Activated naive CD8-positive, alpha-beta T cell treated with anti-CD3 and anti-CD28 coated beads, Interleukin-2, amount 10 ng/mL, durations not matched to agents 7 days and 5 days (primary cell): ENCODE measurements at regions not wholly inside any gene's neighbourhood (a gene's known extent, or its start where the extent isn't known, plus 50 kb on each side); places are given as distances from the start of the nearest gene placed in this dataset.

ENCODE experiments used
- ATAC-seq: fragments of 150-1000 bp; cut with Tn5 transposase; one replicate; pipeline ENCODE4 v1.10.0; 2021; ENCODE audit warnings: low read depth, moderate library complexity
- POLR2A ChIA-PET: fragments of 350-600 bp; sonication (Branson Sonifier 250); formaldehyde crosslinking; loops from one replicate; lab custom pipeline; 2021; ENCODE audit warnings: antibody characterized with exemption; lab: Charles Lee
- DNase-seq: peaks from one replicate; pipeline ENCODE4 v3.0.0; 2021
- H3K27ac Mint-ChIP-seq: one replicate; pipeline ENCODE4 v1.8.0; 2022; ENCODE audit warnings: mild to moderate bottlenecking, mixed read lengths
- H3K27me3 Mint-ChIP-seq: one replicate; pipeline ENCODE4 v1.8.0; 2022; ENCODE audit warnings: mild to moderate bottlenecking, moderate library complexity, mixed read lengths
- H3K36me3 Mint-ChIP-seq: one replicate; pipeline ENCODE4 v1.8.0; 2021; ENCODE audit warnings: mild to moderate bottlenecking, mixed read lengths
- H3K4me1 Mint-ChIP-seq: one replicate; pipeline ENCODE4 v1.8.0; 2021; ENCODE audit warnings: mixed read lengths
- H3K4me3 Mint-ChIP-seq: one replicate; pipeline ENCODE4 v1.8.0; 2022; ENCODE audit warnings: mild to moderate bottlenecking, moderate library complexity, mixed read lengths
- H3K9me3 Mint-ChIP-seq: one replicate; pipeline ENCODE4 v1.8.0; 2021; ENCODE audit warnings: mixed read lengths

GRCh38 chr3:39000008-39000450 lies 51.7 kb downstream of the SCN11A start:
- H3K27ac Mint-ChIP-seq = no peak overlapping the region
- H3K27me3 Mint-ChIP-seq = peaks cover 10% of the 10 kb centered on the region
- POLR2A ChIA-PET = no interaction called here
- H3K4me3 Mint-ChIP-seq = no peak overlapping the region
- no peaks in the 10 kb centered on the region for H3K36me3 Mint-ChIP-seq
- DNase-seq (no peak), ATAC-seq (peak; percentile 78)
- no peaks in the 10 kb centered on the region for H3K4me1 Mint-ChIP-seq
- H3K9me3 Mint-ChIP-seq = no peaks in the 10 kb centered on the region

DNA sequence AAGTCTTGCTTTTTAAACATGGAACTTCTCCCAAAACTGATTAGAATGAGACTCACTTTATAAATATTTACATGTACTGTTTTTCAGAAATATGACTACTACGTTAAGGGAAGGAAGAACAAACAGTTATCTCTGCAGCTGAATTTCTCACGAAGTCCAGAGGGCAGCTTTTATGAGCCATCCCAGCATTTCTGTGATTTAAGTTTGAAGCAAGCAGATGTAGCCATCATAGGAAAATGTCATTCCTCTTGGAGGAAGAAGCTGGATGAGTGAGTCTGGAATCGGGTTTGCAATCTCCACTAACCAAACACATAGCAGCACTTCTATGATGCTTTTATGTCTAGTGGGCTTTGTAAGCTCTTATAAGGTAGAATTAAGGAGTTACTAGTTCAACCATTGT lies 53.7 kb downstream of the SCN11A start:
- Mint-ChIP-seq H3K36me3 (no peaks in the 10 kb centered on the region), H3K9me3 (no peaks in the 10 kb centered on the region), H3K27ac (no peak overlapping the region), H3K27me3 (peaks cover 9% of the 10 kb centered on the region), H3K4me3 (no peak overlapping the region), H3K4me1 (no peaks in the 10 kb centered on the region)
- ATAC-seq (no peak), DNase-seq (no peak)
- POLR2A ChIA-PET = no interaction called here

DNA sequence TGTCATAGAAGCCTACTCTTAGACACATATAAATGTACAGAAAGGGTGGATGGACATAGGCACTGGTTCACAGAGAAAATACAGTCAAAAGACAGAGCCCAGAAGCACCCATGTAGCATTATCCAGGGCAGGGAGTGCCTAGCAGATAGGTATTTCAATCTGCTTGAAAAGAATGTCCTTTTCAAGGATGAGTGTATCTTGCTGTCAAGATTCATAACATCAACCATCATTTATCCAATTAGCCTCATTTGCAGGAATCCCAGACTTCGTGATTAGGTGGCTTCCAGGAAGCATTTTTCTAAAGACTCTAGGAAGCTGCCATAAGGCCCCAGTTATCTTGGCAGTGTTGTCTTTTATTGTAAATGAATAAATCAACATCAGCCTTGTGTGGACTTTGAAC lies 55.6 kb downstream of the SCN11A start:
- Mint-ChIP-seq H3K9me3 (no peaks in the 10 kb centered on the region), H3K36me3 (no peaks in the 10 kb centered on the region), H3K27me3 (peaks cover 10% of the 10 kb centered on the region), H3K27ac (no peak overlapping the region), H3K4me1 (no peaks in the 10 kb centered on the region), H3K4me3 (no peak overlapping the region)
- ATAC-seq = no peak
- POLR2A ChIA-PET = no interaction called here
- no peak for DNase-seq

- POLR2A ChIA-PET = no interaction called here
- Mint-ChIP-seq H3K4me1 (no peaks in the 10 kb centered on the region), H3K4me3 (no peak overlapping the region), H3K27me3 (peaks cover 11% of the 10 kb centered on the region), H3K27ac (no peak overlapping the region), H3K9me3 (no peaks in the 10 kb centered on the region), H3K36me3 (no peaks in the 10 kb centered on the region)
- no peak for ATAC-seq
- DNase-seq = no peak
These were observed 57.5 kb downstream of the SCN11A start for GRCh38 chr3:38994251-38994650.

DNA sequence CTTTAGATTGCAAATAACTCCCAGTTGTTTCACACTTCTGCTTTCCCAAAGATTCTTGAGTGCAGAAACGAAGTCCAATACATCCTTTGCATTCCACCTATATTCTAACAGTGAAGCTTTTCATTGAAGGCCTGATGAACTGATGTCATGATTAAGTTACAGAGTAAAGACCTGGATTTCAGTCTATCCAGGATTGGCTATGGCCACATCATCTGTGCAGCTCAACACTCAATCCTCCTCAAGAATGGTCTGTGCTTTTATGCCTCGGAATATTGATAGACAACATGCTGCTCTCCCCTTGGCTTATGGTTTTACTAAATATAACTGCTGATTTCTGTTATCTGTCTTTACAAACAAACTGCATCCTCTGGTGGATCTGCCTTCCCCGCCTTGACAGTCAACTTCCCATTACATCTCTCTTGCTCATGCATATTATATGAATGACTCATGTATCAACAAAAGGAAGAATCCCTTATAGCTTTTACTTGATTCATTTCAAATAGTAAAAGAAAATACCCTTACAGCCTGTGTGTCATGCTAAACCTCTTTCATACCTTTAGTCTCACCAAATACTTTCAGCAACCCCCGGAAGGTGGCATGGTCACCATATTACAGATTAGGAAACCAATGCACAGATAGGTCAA lies 59.5 kb downstream of the SCN11A start:
- ATAC-seq = no peak
- H3K27me3 Mint-ChIP-seq = peaks cover 13% of the 10 kb centered on the region
- no peaks in the 10 kb centered on the region for H3K36me3 Mint-ChIP-seq
- no peaks in the 10 kb centered on the region for H3K9me3 Mint-ChIP-seq
- POLR2A ChIA-PET = no interaction called here
- no peak overlapping the region for H3K4me3 Mint-ChIP-seq
- DNase-seq = no peak
- no peaks in the 10 kb centered on the region for H3K4me1 Mint-ChIP-seq
- H3K27ac Mint-ChIP-seq = no peak overlapping the region

DNA sequence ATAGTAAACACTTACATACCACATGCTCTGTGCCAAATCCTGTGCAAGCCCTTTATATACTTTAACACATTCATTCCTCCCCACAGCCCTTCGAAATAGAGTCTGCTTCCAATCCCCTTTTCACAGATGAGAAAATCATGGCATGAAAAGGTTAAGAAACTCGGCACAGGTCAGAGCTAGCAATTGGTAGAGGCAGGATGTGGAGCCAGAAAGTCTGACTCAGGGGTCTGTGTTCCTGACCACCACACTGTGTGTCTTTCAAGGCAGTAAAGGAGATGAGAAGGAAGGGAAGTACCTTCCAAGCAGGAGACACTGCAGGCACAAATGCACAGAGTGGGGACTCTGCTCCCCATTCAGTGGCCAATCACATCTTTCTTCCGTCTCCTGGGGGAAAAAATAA lies 61.1 kb downstream of the SCN11A start:
- Mint-ChIP-seq H3K4me1 (no peaks in the 10 kb centered on the region), H3K27me3 (peaks cover 9% of the 10 kb centered on the region), H3K36me3 (no peaks in the 10 kb centered on the region), H3K9me3 (no peaks in the 10 kb centered on the region), H3K27ac (no peak overlapping the region), H3K4me3 (no peak overlapping the region)
- ATAC-seq = no peak
- POLR2A ChIA-PET = no interaction called here
- no peak for DNase-seq

- no peaks in the 10 kb centered on the region for H3K36me3 Mint-ChIP-seq
- POLR2A ChIA-PET = no interaction called here
- H3K27ac Mint-ChIP-seq = no peak overlapping the region
- H3K9me3 Mint-ChIP-seq = no peaks in the 10 kb centered on the region
- H3K4me3 Mint-ChIP-seq = no peak overlapping the region
- peaks cover 7% of the 10 kb centered on the region for H3K27me3 Mint-ChIP-seq
- DNase-seq (no peak), ATAC-seq (no peak)
- no peaks in the 10 kb centered on the region for H3K4me1 Mint-ChIP-seq
These were observed 61.7 kb downstream of the SCN11A start for GRCh38 chr3:38989917-38990510.

DNA sequence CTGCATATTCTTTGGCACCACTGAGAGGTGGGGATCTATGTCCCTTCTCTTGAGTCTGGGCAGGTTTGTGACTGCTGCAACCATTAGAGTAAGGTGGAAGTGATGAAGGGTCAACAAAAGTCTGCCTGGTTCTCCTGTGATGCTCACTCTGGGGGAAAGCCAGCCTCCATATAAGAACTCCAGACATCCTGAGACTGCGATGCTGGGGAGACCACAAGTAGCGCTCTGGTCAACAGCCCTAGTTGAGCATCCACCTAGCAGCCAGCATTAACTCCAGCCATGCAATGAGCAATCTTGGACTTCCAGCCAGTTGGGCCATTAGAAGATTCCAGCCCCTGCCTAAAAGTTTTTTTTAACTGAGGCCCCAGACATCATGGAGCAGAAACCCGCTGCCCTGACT lies 62.8 kb downstream of the SCN11A start:
- POLR2A ChIA-PET = no interaction called here
- no peak overlapping the region for H3K4me3 Mint-ChIP-seq
- peaks cover 10% of the 10 kb centered on the region for H3K27me3 Mint-ChIP-seq
- no peak for ATAC-seq
- no peak overlapping the region for H3K27ac Mint-ChIP-seq
- no peaks in the 10 kb centered on the region for H3K9me3 Mint-ChIP-seq
- no peaks in the 10 kb centered on the region for H3K4me1 Mint-ChIP-seq
- H3K36me3 Mint-ChIP-seq = no peaks in the 10 kb centered on the region
- no peak for DNase-seq

- DNase-seq (no peak), ATAC-seq (no peak)
- POLR2A ChIA-PET = no interaction called here
- Mint-ChIP-seq H3K27ac (no peak overlapping the region), H3K4me3 (no peak overlapping the region), H3K36me3 (no peaks in the 10 kb centered on the region), H3K27me3 (peaks cover 11% of the 10 kb centered on the region), H3K4me1 (no peaks in the 10 kb centered on the region), H3K9me3 (no peaks in the 10 kb centered on the region)
These were observed 64.3 kb downstream of the SCN11A start for GRCh38 chr3:38987456-38987855.

DNA sequence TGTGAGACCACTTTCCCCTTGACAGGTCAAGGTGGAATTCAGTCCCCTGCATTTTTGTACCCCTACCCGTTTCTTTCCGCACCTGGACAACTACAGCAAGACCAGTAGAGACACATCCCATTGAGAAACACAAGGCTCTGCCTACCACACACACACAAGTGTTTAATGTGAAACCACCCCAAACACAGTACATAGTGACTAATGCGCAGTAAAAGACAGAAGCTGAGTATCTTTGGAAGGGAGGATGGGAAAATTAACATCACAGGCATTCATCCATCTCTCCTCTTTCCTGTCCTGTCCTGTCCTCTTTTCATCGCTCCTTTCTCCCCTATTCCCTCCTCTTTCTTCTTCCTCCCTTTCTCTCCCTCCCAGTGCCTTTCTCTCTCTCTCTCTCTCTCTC lies 64.8 kb downstream of the SCN11A start:
- ATAC-seq = no peak
- Mint-ChIP-seq H3K27ac (no peak overlapping the region), H3K27me3 (peaks cover 11% of the 10 kb centered on the region), H3K9me3 (no peaks in the 10 kb centered on the region), H3K36me3 (no peaks in the 10 kb centered on the region), H3K4me3 (no peak overlapping the region), H3K4me1 (no peaks in the 10 kb centered on the region)
- no peak for DNase-seq
- POLR2A ChIA-PET = no interaction called here

DNA sequence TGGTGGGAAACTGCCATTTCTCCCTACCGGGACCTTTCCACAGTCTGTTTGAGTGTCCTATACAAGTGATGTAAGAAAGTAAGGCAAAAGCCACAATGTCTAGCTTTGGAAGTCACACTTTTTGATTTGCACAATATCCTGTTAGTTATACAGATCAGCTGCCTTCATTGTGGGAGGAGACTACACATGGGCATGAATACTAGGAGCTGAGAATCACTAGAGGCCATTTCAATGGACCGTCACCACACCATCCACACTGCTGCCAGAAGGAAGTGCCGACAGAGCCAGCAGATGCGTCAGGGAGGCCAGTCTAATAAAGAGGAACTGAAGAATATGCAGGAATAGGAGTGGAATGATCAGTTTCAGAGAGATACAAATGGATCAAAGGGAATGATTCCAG lies 65.8 kb downstream of the SCN11A start:
- Mint-ChIP-seq H3K4me1 (no peaks in the 10 kb centered on the region), H3K27me3 (peaks cover 10% of the 10 kb centered on the region), H3K27ac (no peak overlapping the region), H3K9me3 (no peaks in the 10 kb centered on the region), H3K4me3 (no peak overlapping the region), H3K36me3 (no peaks in the 10 kb centered on the region)
- no peak for ATAC-seq
- no peak for DNase-seq
- POLR2A ChIA-PET = no interaction called here

DNA sequence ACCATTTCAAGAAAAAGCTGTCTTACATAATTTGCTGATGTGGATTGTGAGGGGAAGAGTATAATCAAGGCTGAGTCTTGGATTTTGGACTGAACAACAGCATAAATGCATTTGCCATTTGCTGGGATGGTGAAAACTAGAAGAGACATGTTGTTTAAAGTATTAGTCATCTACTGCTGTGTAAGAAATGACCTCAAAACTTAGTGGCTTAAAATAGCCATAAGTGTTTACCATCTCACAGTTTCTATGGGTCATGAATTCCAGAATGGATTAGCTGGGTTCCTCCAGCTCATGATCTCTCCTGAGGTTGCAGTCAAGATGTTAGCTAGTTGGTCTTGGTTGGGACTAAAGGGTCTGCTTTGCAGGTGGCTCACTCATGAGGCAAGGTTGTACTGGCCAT lies 66.2 kb downstream of the SCN11A start:
- POLR2A ChIA-PET = no interaction called here
- DNase-seq = no peak
- Mint-ChIP-seq H3K4me1 (no peaks in the 10 kb centered on the region), H3K36me3 (no peaks in the 10 kb centered on the region), H3K9me3 (no peaks in the 10 kb centered on the region), H3K27ac (no peak overlapping the region), H3K4me3 (no peak overlapping the region), H3K27me3 (peaks cover 10% of the 10 kb centered on the region)
- ATAC-seq = no peak

GRCh38 chr3:38984731-38985130 lies 67.0 kb downstream of the SCN11A start:
- H3K36me3 Mint-ChIP-seq = no peaks in the 10 kb centered on the region
- H3K27me3 Mint-ChIP-seq = peaks cover 10% of the 10 kb centered on the region
- DNase-seq (no peak), ATAC-seq (no peak)
- no peaks in the 10 kb centered on the region for H3K9me3 Mint-ChIP-seq
- no peak overlapping the region for H3K4me3 Mint-ChIP-seq
- POLR2A ChIA-PET = no interaction called here
- H3K27ac Mint-ChIP-seq = no peak overlapping the region
- no peaks in the 10 kb centered on the region for H3K4me1 Mint-ChIP-seq

- POLR2A ChIA-PET = no interaction called here
- Mint-ChIP-seq H3K27ac (no peak overlapping the region), H3K4me3 (no peak overlapping the region), H3K9me3 (no peaks in the 10 kb centered on the region), H3K4me1 (no peaks in the 10 kb centered on the region), H3K27me3 (peaks cover 10% of the 10 kb centered on the region), H3K36me3 (no peaks in the 10 kb centered on the region)
- DNase-seq = no peak
- ATAC-seq = no peak
These were observed 67.6 kb downstream of the SCN11A start for GRCh38 chr3:38984110-38984509.
